GM23338 (cell line): ENCODE measurements at regions not wholly inside any gene's neighbourhood (a gene's known extent, or its start where the extent isn't known, plus 50 kb on each side); places are given as distances from the start of the nearest gene placed in this dataset.

Experiments used
- ATAC-seq: fragments of 200-7000 bp; cut with Tn5 transposase; 3 replicates; pipeline ENCODE4 v1.9.1; 2020
- DNase-seq: peaks from one replicate; pipeline ENCODE4 v3.0.0-alpha.2; 2015; ENCODE audit warnings: low spot score
- H2AFZ ChIP-seq: fragments of 200-600 bp; sonication (generic); 2 replicates; pipeline ENCODE4 v1.8.0; 2016; ENCODE audit warnings: antibody characterized with exemption, mild to moderate bottlenecking, moderate library complexity
- H3F3A ChIP-seq: fragments of 200-600 bp; sonication (generic); replicated peaks from 2 replicates; pipeline ENCODE4 v1.8.0; 2017; ENCODE audit warnings: antibody characterized with exemption, mixed run types, low read depth
- H3K27ac ChIP-seq: fragments of 200-600 bp; sonication (generic); 2 replicates; pipeline ENCODE4 v1.6.1; 2016; ENCODE audit warnings: low read depth
- H3K27me3 ChIP-seq: fragments of 200-600 bp; sonication (generic); 2 replicates; pipeline ENCODE4 v1.8.0; 2016; ENCODE audit warnings: mild to moderate bottlenecking, mixed run types, moderate library complexity; ENCODE audit not compliant: insufficient read depth
- H3K36me3 ChIP-seq: fragments of 200-600 bp; sonication (generic); 2 replicates; pipeline ENCODE4 v1.8.0; 2016; ENCODE audit warnings: mild to moderate bottlenecking; ENCODE audit not compliant: insufficient read depth
- H3K4me1 ChIP-seq: fragments of 200-600 bp; sonication (generic); 2 replicates; pipeline ENCODE4 v1.8.0; 2016; ENCODE audit warnings: mild to moderate bottlenecking, moderate library complexity; ENCODE audit not compliant: insufficient read depth
- H3K4me2 ChIP-seq: fragments of 200-600 bp; sonication (generic); 2 replicates; pipeline ENCODE4 v1.7.1; 2017; ENCODE audit warnings: mixed run types
- H3K4me3 ChIP-seq: fragments of 200-600 bp; sonication (generic); 2 replicates; pipeline ENCODE4 v1.6.1; 2016; ENCODE audit warnings: mixed run types
- H3K79me2 ChIP-seq: fragments of 200-600 bp; sonication (generic); replicated peaks from 2 replicates; pipeline ENCODE4 v1.8.0; 2017; ENCODE audit warnings: mild to moderate bottlenecking; ENCODE audit not compliant: insufficient read depth
- H3K9me2 ChIP-seq: fragments of 200-600 bp; sonication (generic); 2 replicates; pipeline ENCODE4 v1.8.0; 2017; ENCODE audit not compliant: insufficient read depth
- H4K20me1 ChIP-seq: fragments of 200-600 bp; sonication (generic); replicated peaks from 2 replicates; pipeline ENCODE4 v1.8.0; 2017; ENCODE audit warnings: mild to moderate bottlenecking; ENCODE audit not compliant: insufficient read depth
- H3K27ac Mint-ChIP-seq: 2 replicates; pipeline ENCODE4 v1.8.0; 2020; ENCODE audit warnings: inconsistent platforms, mild to moderate bottlenecking, moderate library complexity, mixed read lengths
- H3K27me3 Mint-ChIP-seq: 3 replicates; pipeline ENCODE4 v1.8.0; 2022; ENCODE audit warnings: low read depth, mild to moderate bottlenecking, moderate library complexity, mixed read lengths, inconsistent platforms; ENCODE audit not compliant: insufficient read depth, poor library complexity
- H3K36me3 Mint-ChIP-seq: 3 replicates; pipeline ENCODE4 v1.8.0; 2021; ENCODE audit warnings: low read depth, mild to moderate bottlenecking, inconsistent platforms, moderate library complexity, mixed read lengths
- H3K4me1 Mint-ChIP-seq: 3 replicates; pipeline ENCODE4 v1.8.0; 2020; ENCODE audit warnings: mild to moderate bottlenecking, inconsistent platforms, mixed read lengths
- H3K4me3 Mint-ChIP-seq: 3 replicates; pipeline ENCODE4 v1.8.0; 2021; ENCODE audit warnings: moderate library complexity, mild to moderate bottlenecking, inconsistent platforms, mixed read lengths
- H3K9me3 Mint-ChIP-seq: 3 replicates; pipeline ENCODE4 v1.8.0; 2020; ENCODE audit warnings: moderate library complexity, mild to moderate bottlenecking, inconsistent platforms, mixed read lengths
- CREB1 ChIP-seq: fragments of 250-450 bp; sonication (Bioruptor Pico); IDR thresholded peaks from 2 replicates; pipeline ENCODE4 v1.5.0; 2020; ENCODE audit warnings: low read depth, mild to moderate bottlenecking, moderate library complexity
- EZH2 ChIP-seq: fragments of 200-600 bp; sonication (generic); IDR thresholded peaks from one replicate; pipeline ENCODE4 v1.8.0; 2017; ENCODE audit warnings: antibody characterized with exemption, mild to moderate bottlenecking, low read depth; ENCODE audit not compliant: unreplicated experiment
- JUNB ChIP-seq: IDR thresholded peaks from one replicate; pipeline ENCODE4 v1.6.1; 2016; ENCODE audit warnings: antibody characterized with exemption; ENCODE audit not compliant: unreplicated experiment
- NANOG ChIP-seq: IDR thresholded peaks from 2 replicates; pipeline ENCODE4 v1.6.1; 2016; ENCODE audit warnings: antibody characterized with exemption, borderline replicate concordance
- STAT1 ChIP-seq: IDR thresholded peaks from one replicate; pipeline ENCODE4 v1.6.1; 2016; ENCODE audit warnings: antibody characterized with exemption; ENCODE audit not compliant: unreplicated experiment
- ZNF114 ChIP-seq: fragments of 250-450 bp; sonication (Bioruptor Pico); IDR thresholded peaks from 2 replicates; pipeline ENCODE4 v1.5.0; 2020; ENCODE audit warnings: mild to moderate bottlenecking, moderate library complexity
- ZNF331 ChIP-seq: fragments of 250-450 bp; sonication (Bioruptor Pico); IDR thresholded peaks from 2 replicates; pipeline ENCODE4 v1.5.0; 2020; ENCODE audit warnings: low read depth, mild to moderate bottlenecking, moderate library complexity
- TF ChIP-seq, protein P1 (sequence below): IDR thresholded peaks from one replicate; pipeline ENCODE4 v1.6.1; 2018; ENCODE audit warnings: antibody characterized with exemption; ENCODE audit not compliant: unreplicated experiment
- TF ChIP-seq, protein P2 (sequence below): fragments of 250-450 bp; sonication (Bioruptor Pico); IDR thresholded peaks from 2 replicates; pipeline ENCODE4 v1.5.0; 2020; ENCODE audit warnings: mild to moderate bottlenecking, moderate library complexity
- TF ChIP-seq, protein P3 (sequence below): IDR thresholded peaks from 2 replicates; pipeline ENCODE4 v1.6.1; 2016; ENCODE audit warnings: antibody characterized with exemption

DNA sequence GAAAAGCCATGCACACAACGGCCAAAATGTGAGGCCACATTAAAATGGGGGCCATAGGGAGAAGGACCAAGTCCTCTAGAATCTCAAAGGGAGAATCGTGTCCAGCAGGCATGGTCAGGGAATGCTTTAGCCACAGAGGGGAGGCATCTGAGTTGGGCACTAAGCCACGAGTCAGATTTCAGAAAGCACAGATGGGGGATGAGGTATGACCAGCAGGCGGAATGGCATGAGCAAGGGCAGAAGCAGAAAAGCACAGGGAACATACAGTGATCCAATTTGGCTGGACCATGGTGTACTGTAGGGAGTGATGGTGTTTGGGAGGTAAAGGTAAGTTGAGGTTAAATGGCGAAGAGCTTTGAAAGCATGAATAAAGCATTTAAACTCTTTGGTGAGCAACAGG, 214.6 kb downstream of the TLE1 start (continued):
- TF ChIP-seq, protein P1, sequence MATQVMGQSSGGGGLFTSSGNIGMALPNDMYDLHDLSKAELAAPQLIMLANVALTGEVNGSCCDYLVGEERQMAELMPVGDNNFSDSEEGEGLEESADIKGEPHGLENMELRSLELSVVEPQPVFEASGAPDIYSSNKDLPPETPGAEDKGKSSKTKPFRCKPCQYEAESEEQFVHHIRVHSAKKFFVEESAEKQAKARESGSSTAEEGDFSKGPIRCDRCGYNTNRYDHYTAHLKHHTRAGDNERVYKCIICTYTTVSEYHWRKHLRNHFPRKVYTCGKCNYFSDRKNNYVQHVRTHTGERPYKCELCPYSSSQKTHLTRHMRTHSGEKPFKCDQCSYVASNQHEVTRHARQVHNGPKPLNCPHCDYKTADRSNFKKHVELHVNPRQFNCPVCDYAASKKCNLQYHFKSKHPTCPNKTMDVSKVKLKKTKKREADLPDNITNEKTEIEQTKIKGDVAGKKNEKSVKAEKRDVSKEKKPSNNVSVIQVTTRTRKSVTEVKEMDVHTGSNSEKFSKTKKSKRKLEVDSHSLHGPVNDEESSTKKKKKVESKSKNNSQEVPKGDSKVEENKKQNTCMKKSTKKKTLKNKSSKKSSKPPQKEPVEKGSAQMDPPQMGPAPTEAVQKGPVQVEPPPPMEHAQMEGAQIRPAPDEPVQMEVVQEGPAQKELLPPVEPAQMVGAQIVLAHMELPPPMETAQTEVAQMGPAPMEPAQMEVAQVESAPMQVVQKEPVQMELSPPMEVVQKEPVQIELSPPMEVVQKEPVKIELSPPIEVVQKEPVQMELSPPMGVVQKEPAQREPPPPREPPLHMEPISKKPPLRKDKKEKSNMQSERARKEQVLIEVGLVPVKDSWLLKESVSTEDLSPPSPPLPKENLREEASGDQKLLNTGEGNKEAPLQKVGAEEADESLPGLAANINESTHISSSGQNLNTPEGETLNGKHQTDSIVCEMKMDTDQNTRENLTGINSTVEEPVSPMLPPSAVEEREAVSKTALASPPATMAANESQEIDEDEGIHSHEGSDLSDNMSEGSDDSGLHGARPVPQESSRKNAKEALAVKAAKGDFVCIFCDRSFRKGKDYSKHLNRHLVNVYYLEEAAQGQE = no peak

DNA sequence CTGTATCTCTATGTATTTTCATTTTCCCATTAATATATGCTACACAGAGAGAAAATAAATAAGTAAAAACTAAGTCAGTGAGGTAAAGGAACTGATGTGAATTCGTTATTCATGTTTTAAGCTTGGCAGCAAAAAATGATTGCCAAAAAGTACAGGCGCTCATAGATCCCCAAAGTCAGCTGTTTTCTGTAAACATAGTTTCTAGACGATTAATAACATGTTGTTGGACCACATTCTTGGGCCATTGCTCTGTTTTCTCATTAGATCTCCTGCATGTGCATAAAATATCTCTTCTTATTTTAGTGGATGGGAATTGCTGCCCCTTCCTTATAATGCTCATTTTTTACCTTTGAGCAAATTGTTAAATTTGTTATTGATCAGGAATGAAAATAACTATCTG, 215.2 kb downstream of the TLE1 start:
- H3K36me3 Mint-ChIP-seq = no peaks in the 10 kb centered on the region
- no peaks in the 10 kb centered on the region for H3K27me3 Mint-ChIP-seq
- no peaks in the 10 kb centered on the region for H3K9me3 Mint-ChIP-seq
- H3K4me2 ChIP-seq = no peak overlapping the region
- no peaks in the 10 kb centered on the region for H3K79me2 ChIP-seq
- DNase-seq (no peak), ATAC-seq (no peak)
- no peak overlapping the region for H2AFZ ChIP-seq
- no peak overlapping the region for H3K4me3 ChIP-seq
- no peaks in the 10 kb centered on the region for H3K4me1 ChIP-seq
- H4K20me1 ChIP-seq = no peaks in the 10 kb centered on the region
- peaks cover 5% of the 10 kb centered on the region; the same call in 2 of the 3 replicates for H3K4me1 Mint-ChIP-seq
- H3K27me3 ChIP-seq = no peaks in the 10 kb centered on the region
- no peak overlapping the region for H3K4me3 Mint-ChIP-seq
- H3K27ac ChIP-seq = no peak overlapping the region
- H3F3A ChIP-seq = no peaks in the 10 kb centered on the region
- H3K9me2 ChIP-seq = peaks cover 3% of the 10 kb centered on the region; the same call in 1 of the 2 replicates
- no peaks in the 10 kb centered on the region for H3K36me3 ChIP-seq
- H3K27ac Mint-ChIP-seq = no peak overlapping the region
- no peak for TF ChIP-seq EZH2
- no peak for TF ChIP-seq CREB1
- TF ChIP-seq, protein P2, sequence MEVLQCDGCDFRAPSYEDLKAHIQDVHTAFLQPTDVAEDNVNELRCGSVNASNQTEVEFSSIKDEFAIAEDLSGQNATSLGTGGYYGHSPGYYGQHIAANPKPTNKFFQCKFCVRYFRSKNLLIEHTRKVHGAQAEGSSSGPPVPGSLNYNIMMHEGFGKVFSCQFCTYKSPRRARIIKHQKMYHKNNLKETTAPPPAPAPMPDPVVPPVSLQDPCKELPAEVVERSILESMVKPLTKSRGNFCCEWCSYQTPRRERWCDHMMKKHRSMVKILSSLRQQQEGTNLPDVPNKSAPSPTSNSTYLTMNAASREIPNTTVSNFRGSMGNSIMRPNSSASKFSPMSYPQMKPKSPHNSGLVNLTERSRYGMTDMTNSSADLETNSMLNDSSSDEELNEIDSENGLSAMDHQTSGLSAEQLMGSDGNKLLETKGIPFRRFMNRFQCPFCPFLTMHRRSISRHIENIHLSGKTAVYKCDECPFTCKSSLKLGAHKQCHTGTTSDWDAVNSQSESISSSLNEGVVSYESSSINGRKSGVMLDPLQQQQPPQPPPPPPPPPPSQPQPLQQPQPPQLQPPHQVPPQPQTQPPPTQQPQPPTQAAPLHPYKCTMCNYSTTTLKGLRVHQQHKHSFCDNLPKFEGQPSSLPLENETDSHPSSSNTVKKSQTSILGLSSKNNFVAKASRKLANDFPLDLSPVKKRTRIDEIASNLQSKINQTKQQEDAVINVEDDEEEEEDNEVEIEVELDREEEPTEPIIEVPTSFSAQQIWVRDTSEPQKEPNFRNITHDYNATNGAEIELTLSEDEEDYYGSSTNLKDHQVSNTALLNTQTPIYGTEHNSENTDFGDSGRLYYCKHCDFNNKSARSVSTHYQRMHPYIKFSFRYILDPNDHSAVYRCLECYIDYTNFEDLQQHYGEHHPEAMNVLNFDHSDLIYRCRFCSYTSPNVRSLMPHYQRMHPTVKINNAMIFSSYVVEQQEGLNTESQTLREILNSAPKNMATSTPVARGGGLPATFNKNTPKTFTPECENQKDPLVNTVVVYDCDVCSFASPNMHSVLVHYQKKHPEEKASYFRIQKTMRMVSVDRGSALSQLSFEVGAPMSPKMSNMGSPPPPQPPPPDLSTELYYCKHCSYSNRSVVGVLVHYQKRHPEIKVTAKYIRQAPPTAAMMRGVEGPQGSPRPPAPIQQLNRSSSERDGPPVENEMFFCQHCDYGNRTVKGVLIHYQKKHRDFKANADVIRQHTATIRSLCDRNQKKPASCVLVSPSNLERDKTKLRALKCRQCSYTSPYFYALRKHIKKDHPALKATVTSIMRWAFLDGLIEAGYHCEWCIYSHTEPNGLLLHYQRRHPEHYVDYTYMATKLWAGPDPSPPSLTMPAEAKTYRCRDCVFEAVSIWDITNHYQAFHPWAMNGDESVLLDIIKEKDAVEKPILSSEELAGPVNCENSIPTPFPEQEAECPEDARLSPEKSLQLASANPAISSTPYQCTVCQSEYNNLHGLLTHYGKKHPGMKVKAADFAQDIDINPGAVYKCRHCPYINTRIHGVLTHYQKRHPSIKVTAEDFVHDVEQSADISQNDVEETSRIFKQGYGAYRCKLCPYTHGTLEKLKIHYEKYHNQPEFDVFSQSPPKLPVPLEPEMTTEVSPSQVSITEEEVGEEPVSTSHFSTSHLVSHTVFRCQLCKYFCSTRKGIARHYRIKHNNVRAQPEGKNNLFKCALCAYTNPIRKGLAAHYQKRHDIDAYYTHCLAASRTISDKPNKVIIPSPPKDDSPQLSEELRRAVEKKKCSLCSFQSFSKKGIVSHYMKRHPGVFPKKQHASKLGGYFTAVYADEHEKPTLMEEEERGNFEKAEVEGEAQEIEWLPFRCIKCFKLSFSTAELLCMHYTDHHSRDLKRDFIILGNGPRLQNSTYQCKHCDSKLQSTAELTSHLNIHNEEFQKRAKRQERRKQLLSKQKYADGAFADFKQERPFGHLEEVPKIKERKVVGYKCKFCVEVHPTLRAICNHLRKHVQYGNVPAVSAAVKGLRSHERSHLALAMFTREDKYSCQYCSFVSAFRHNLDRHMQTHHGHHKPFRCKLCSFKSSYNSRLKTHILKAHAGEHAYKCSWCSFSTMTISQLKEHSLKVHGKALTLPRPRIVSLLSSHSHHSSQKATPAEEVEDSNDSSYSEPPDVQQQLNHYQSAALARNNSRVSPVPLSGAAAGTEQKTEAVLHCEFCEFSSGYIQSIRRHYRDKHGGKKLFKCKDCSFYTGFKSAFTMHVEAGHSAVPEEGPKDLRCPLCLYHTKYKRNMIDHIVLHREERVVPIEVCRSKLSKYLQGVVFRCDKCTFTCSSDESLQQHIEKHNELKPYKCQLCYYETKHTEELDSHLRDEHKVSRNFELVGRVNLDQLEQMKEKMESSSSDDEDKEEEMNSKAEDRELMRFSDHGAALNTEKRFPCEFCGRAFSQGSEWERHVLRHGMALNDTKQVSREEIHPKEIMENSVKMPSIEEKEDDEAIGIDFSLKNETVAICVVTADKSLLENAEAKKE = no peak
- TF ChIP-seq, protein P3, sequence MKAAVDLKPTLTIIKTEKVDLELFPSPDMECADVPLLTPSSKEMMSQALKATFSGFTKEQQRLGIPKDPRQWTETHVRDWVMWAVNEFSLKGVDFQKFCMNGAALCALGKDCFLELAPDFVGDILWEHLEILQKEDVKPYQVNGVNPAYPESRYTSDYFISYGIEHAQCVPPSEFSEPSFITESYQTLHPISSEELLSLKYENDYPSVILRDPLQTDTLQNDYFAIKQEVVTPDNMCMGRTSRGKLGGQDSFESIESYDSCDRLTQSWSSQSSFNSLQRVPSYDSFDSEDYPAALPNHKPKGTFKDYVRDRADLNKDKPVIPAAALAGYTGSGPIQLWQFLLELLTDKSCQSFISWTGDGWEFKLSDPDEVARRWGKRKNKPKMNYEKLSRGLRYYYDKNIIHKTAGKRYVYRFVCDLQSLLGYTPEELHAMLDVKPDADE = no peak
- no peak for TF ChIP-seq ZNF114 (CRISPR knock-in tag)
- TF ChIP-seq NANOG = no peak
- TF ChIP-seq ZNF331 (CRISPR knock-in tag) = no peak
- TF ChIP-seq, protein P1 = no peak
- TF ChIP-seq STAT1 = no peak
- no peak for TF ChIP-seq JUNB
